ENCODE measurements at regions not wholly inside any gene's neighbourhood (a gene's known extent, or its start where the extent isn't known, plus 50 kb on each side); places are given as distances from the start of the nearest gene placed in this dataset.

DNA sequence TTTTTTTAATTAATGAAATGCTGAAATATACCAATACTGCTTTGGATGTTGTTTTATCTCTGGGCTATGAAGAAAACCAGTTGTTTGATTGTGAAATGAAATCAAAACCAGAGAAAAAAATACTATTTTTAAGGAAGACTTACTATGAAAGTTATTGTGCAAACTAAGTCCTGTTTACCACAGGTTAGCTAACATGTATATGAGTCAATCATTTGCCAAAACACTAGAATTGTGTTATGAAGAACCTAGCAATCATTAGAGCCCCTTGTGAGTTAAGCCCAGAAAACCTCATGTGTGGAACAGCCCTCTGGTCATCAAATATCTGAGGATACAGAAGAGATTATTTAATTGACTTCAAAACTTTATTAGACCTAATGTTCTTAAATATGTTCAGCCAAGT is 83.7 kb downstream of the FAT3 start:
- Histone ChIP-seq H3K4me1 (replicated peaks in 1 of 4; ENCODE audit: control insufficient read depth in 3 of 4, insufficient read depth in 4 of 4, low read length in 3 of 4) (peaks cover 4 to 38% (median 31%) of the 10 kb centered on the region in 4 experiments), H2BK120ac (replicated peaks; ENCODE audit: low read depth, low read length) (no peak overlapping the region), H3K23me2 (ENCODE audit: low read depth, low read length) (no peaks in the 10 kb centered on the region; the same call in 1 of the 2 replicates), H3K14ac (ENCODE audit: insufficient read length) (no peak overlapping the region), H4K8ac (ENCODE audit: extremely low read depth, insufficient read depth, low read length) (no peak overlapping the region), H4K20me1 (replicated peaks in 1 of 2; ENCODE audit: control insufficient read depth in 1 of 2, insufficient read depth in 2 of 2, low read length in 2 of 2) (no peaks in the 10 kb centered on the region), H4K5ac (ENCODE audit: insufficient read length, low read depth, low read length) (no peak overlapping the region), H2BK15ac (ENCODE audit: low read length) (no peak overlapping the region), H2BK12ac (ENCODE audit: low read depth, low read length) (no peak overlapping the region), H2AFZ (ENCODE audit: low read length) (no peak overlapping the region), H3K36me3 (ENCODE audit: control insufficient read depth in 2 of 4, insufficient read depth in 4 of 4, low read length in 3 of 4) (no peaks in the 10 kb centered on the region), H2BK20ac (ENCODE audit: low read length) (no peak overlapping the region), H3K4me3 (ENCODE audit: extremely low read depth in 1 of 4, insufficient read depth in 2 of 4, low read depth in 3 of 4, low read length in 4 of 4) (no peak overlapping the region), H3K56ac (replicated peaks; ENCODE audit: insufficient read length, low read depth, low read length) (no peak overlapping the region), H2BK5ac (ENCODE audit: low read depth, low read length) (no peak overlapping the region), H3K4ac (replicated peaks; ENCODE audit: insufficient read length, low read depth, low read length) (no peak overlapping the region), H3K79me2 (ENCODE audit: control insufficient read depth in 1 of 2, insufficient read depth in 2 of 2, low read length in 2 of 2) (peaks cover 4 to 32% of the 10 kb centered on the region in 2 experiments; a peak in 3 of 4 replicates), H3K9me3 (ENCODE audit: insufficient read depth in 2 of 2, low read depth in 1 of 2, low read length in 1 of 2) (no peaks in the 10 kb centered on the region), H2AK5ac (ENCODE audit: low read depth, low read length) (no peak overlapping the region), H3K4me2 (ENCODE audit: insufficient read depth in 1 of 2, low read depth in 2 of 2, low read length in 2 of 2) (peak overlapping the region in 1 of 2 experiments; percentile 62; a peak in 1 of 4 replicates), H3K23ac (ENCODE audit: insufficient read length) (no peak overlapping the region), H3K27me3 (replicated peaks in 1 of 4; ENCODE audit: control insufficient read depth in 3 of 4, extremely low read depth in 1 of 4, insufficient read depth in 3 of 4, low read length in 3 of 4) (no peaks in the 10 kb centered on the region), H3K27ac (ENCODE audit: low read depth, low read length) (no peak overlapping the region), H3K18ac (ENCODE audit: extremely low read depth, low read length) (no peak overlapping the region), H4K91ac (replicated peaks; ENCODE audit: insufficient read length, low read length) (no peak overlapping the region), H3K79me1 (ENCODE audit: low read depth, low read length) (0 out of 2 replicates have a peak, but pooled peaks cover 3% of the 10 kb centered on the region), H3K9ac (replicated peaks in 1 of 4; ENCODE audit: extremely low read depth in 1 of 4, low read depth in 3 of 4, low read length in 3 of 4) (no peak overlapping the region)
- FAIRE-seq = no peak
- ChIA-PET CTCF (ENCODE audit: partially characterized antibody) (interaction anchor here (0.6 to 1.8 kb wide), 3 partner anchors 10 to 1603 kb away, joined by 3 to 5 read pairs (median 3); no protein-coding TSS in a partner anchor), POLR2A (ENCODE audit: partially characterized antibody) (interaction anchor here (1.1 to 1.5 kb wide), 2 partner anchors 16 to 82 kb away, joined by 3 to 4 read pairs; no protein-coding TSS in a partner anchor)
- no peak for DNase-seq (ENCODE audit: low read depth in 1 of 2, low spot score in 2 of 2)
- TF ChIP-seq RAD21 (IDR thresholded peaks at IDR 0.05 in 1 of 2, conservative IDR thresholded peaks at IDR 0.05 in 1 of 2; ENCODE audit: low read depth in 2 of 2, low read length in 2 of 2) (no peak), CBX8 (IDR thresholded peaks at IDR 0.05; ENCODE audit: borderline replicate concordance, low read depth, low read length) (no peak), GTF2F1 (IDR thresholded peaks at IDR 0.05; ENCODE audit: borderline replicate concordance, low read depth, low read length) (no peak), CHD2 (IDR thresholded peaks at IDR 0.05; ENCODE audit: low read length) (no peak), RFX5 (IDR thresholded peaks at IDR 0.05; ENCODE audit: borderline replicate concordance, low read depth, low read length) (no peak), SAP30 (IDR thresholded peaks at IDR 0.05; ENCODE audit: insufficient read depth, insufficient replicate concordance, low read length) (no peak), CHD1 (IDR thresholded peaks at IDR 0.05; ENCODE audit: low read depth, low read length) (no peak)
- TF ChIP-seq, protein P1, sequence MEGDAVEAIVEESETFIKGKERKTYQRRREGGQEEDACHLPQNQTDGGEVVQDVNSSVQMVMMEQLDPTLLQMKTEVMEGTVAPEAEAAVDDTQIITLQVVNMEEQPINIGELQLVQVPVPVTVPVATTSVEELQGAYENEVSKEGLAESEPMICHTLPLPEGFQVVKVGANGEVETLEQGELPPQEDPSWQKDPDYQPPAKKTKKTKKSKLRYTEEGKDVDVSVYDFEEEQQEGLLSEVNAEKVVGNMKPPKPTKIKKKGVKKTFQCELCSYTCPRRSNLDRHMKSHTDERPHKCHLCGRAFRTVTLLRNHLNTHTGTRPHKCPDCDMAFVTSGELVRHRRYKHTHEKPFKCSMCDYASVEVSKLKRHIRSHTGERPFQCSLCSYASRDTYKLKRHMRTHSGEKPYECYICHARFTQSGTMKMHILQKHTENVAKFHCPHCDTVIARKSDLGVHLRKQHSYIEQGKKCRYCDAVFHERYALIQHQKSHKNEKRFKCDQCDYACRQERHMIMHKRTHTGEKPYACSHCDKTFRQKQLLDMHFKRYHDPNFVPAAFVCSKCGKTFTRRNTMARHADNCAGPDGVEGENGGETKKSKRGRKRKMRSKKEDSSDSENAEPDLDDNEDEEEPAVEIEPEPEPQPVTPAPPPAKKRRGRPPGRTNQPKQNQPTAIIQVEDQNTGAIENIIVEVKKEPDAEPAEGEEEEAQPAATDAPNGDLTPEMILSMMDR (IDR thresholded peaks at IDR 0.05; ENCODE audit: control extremely low read depth in 1 of 3, insufficient read depth in 1 of 3, low read depth in 1 of 3, low read length in 3 of 3) = no peak
- TF ChIP-seq, protein P2, sequence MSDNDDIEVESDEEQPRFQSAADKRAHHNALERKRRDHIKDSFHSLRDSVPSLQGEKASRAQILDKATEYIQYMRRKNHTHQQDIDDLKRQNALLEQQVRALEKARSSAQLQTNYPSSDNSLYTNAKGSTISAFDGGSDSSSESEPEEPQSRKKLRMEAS (IDR thresholded peaks at IDR 0.05) = no peak
- TF ChIP-seq, protein P3, sequence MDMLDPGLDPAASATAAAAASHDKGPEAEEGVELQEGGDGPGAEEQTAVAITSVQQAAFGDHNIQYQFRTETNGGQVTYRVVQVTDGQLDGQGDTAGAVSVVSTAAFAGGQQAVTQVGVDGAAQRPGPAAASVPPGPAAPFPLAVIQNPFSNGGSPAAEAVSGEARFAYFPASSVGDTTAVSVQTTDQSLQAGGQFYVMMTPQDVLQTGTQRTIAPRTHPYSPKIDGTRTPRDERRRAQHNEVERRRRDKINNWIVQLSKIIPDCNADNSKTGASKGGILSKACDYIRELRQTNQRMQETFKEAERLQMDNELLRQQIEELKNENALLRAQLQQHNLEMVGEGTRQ (IDR thresholded peaks at IDR 0.05; ENCODE audit: low read length) = no peak
